ENCODE measurements at regions not wholly inside any gene's neighbourhood (a gene's known extent, or its start where the extent isn't known, plus 50 kb on each side); places are given as distances from the start of the nearest gene placed in this dataset.

GRCh38 chr3:30289766-30290165 is 316.6 kb upstream of the TGFBR2 start:
- TF ChIP-seq CTCF (IDR thresholded peaks at IDR 0.05) (no peak), POLR2A (IDR thresholded peaks at IDR 0.05) (no peak)
